Activated T-helper 9 cell treated with anti-CD3 and anti-CD28 coated beads, Interleukin-2, amount 50 U/mL, for 16 hours (primary cell): ENCODE measurements at regions not wholly inside any gene's neighbourhood (a gene's known extent, or its start where the extent isn't known, plus 50 kb on each side); places are given as distances from the start of the nearest gene placed in this dataset.

Experiments
- DNase-seq: peaks from one replicate; pipeline ENCODE4 v3.0.0-alpha.2; 2020; ENCODE audit warnings: low read depth

GRCh38 chr11:129590753-129591475 is 215.3 kb downstream of the BARX2 start:
- no peak for DNase-seq

GRCh38 chr11:129591527-129591926 is 215.9 kb downstream of the BARX2 start:
- DNase-seq: no peak

GRCh38 chr11:129592191-129592590 is 216.5 kb downstream of the BARX2 start:
- no peak for DNase-seq

- DNase-seq: no peak
Measured at GRCh38 chr11:129593098-129593497, 217.4 kb downstream of the BARX2 start.

GRCh38 chr11:129595038-129595962 is 219.7 kb downstream of the BARX2 start:
- DNase-seq: no peak

- no peak for DNase-seq
Measured at GRCh38 chr11:129596351-129596750, 219.3 kb upstream of the TMEM45B start.

GRCh38 chr11:129598378-129598777 is 217.3 kb upstream of the TMEM45B start:
- no peak for DNase-seq

- no peak for DNase-seq
Measured at GRCh38 chr11:129605815-129606214, 209.8 kb upstream of the TMEM45B start.

GRCh38 chr11:129608711-129609110 is 206.9 kb upstream of the TMEM45B start:
- no peak for DNase-seq

GRCh38 chr11:129610125-129610524 is 205.5 kb upstream of the TMEM45B start:
- DNase-seq: no peak

GRCh38 chr11:129610545-129610944 is 205.1 kb upstream of the TMEM45B start:
- no peak for DNase-seq

GRCh38 chr11:129611661-129612446 is 203.8 kb upstream of the TMEM45B start:
- no peak for DNase-seq

GRCh38 chr11:129612447-129612961 is 203.1 kb upstream of the TMEM45B start:
- no peak for DNase-seq

- no peak for DNase-seq
Measured at GRCh38 chr11:129613071-129613470, 202.6 kb upstream of the TMEM45B start.

- no peak for DNase-seq
Measured at GRCh38 chr11:129614256-129614944, 201.2 kb upstream of the TMEM45B start.

GRCh38 chr11:129618046-129618569 is 197.5 kb upstream of the TMEM45B start:
- DNase-seq: no peak

GRCh38 chr11:129620237-129621104 is 195.2 kb upstream of the TMEM45B start:
- DNase-seq: no peak

- DNase-seq: no peak
Measured at GRCh38 chr11:129625930-129626329, 189.7 kb upstream of the TMEM45B start.

GRCh38 chr11:129631201-129631600 is 184.4 kb upstream of the TMEM45B start:
- no peak for DNase-seq

GRCh38 chr11:129636926-129637325 is 178.7 kb upstream of the TMEM45B start:
- no peak for DNase-seq
